Right forelimb (tissue), 1 donor: ENCODE measurements at regions not wholly inside any gene's neighbourhood (a gene's known extent, or its start where the extent isn't known, plus 50 kb on each side); places are given as distances from the start of the nearest gene placed in this dataset.
"Not testable (repeated sequence)": the region's sequence is repeated elsewhere in the genome, so short reads cannot be mapped to it uniquely, and the experiment has no call there.

Experiments used
- DNase-seq: peaks from one replicate; pipeline ENCODE4 v3.0.0-alpha.2; 2018

GRCh38 chr4:12016729-12017128 is 588.0 kb upstream of the HS3ST1 start:
- DNase-seq, result no peak

- no peak for DNase-seq
Observed at GRCh38 chr4:12005471-12005870, 576.8 kb upstream of the HS3ST1 start.

- not testable (repeated sequence) for DNase-seq
Observed at GRCh38 chr4:11996581-11996980, 567.9 kb upstream of the HS3ST1 start.

GRCh38 chr4:11976726-11977263 is 548.1 kb upstream of the HS3ST1 start:
- no peak for DNase-seq

- no peak for DNase-seq
Observed at GRCh38 chr4:11973270-11973669, 544.6 kb upstream of the HS3ST1 start.

- no peak for DNase-seq
Observed at GRCh38 chr4:11970754-11971153, 542.1 kb upstream of the HS3ST1 start.

GRCh38 chr4:11966782-11967181 is 538.1 kb upstream of the HS3ST1 start:
- no peak for DNase-seq

GRCh38 chr4:11954093-11954492 is 525.4 kb upstream of the HS3ST1 start:
- no peak for DNase-seq

- no peak for DNase-seq
Observed at GRCh38 chr4:11949355-11949754, 520.7 kb upstream of the HS3ST1 start.

GRCh38 chr4:11947629-11948028 is 518.9 kb upstream of the HS3ST1 start:
- DNase-seq, result not testable (repeated sequence)

GRCh38 chr4:11937941-11938340 is 509.2 kb upstream of the HS3ST1 start:
- no peak for DNase-seq

- DNase-seq, result no peak
Observed at GRCh38 chr4:11931266-11931820, 502.6 kb upstream of the HS3ST1 start.

- DNase-seq, result no peak
Observed at GRCh38 chr4:11929080-11929479, 500.4 kb upstream of the HS3ST1 start.

- DNase-seq, result no peak
Observed at GRCh38 chr4:11919316-11919715, 490.6 kb upstream of the HS3ST1 start.

- no peak for DNase-seq
Observed at GRCh38 chr4:11914406-11914805, 485.7 kb upstream of the HS3ST1 start.

- DNase-seq, result no peak
Observed at GRCh38 chr4:11912886-11913285, 484.2 kb upstream of the HS3ST1 start.

- DNase-seq, result no peak
Observed at GRCh38 chr4:11910812-11911211, 482.1 kb upstream of the HS3ST1 start.

- no peak for DNase-seq
Observed at GRCh38 chr4:11908712-11909111, 480.0 kb upstream of the HS3ST1 start.

GRCh38 chr4:11908205-11908604 is 479.5 kb upstream of the HS3ST1 start:
- no peak for DNase-seq

GRCh38 chr4:11904846-11905739 is 476.4 kb upstream of the HS3ST1 start:
- no peak for DNase-seq

- no peak for DNase-seq
Observed at GRCh38 chr4:11904117-11904535, 475.4 kb upstream of the HS3ST1 start.

GRCh38 chr4:11901089-11901488 is 472.4 kb upstream of the HS3ST1 start:
- DNase-seq, result no peak

- no peak for DNase-seq
Observed at GRCh38 chr4:11900359-11900758, 471.7 kb upstream of the HS3ST1 start.

GRCh38 chr4:11898796-11899195 is 470.1 kb upstream of the HS3ST1 start:
- no peak for DNase-seq
